Ascending aorta (tissue), 2 donors: ENCODE measurements at regions not wholly inside any gene's neighbourhood (a gene's known extent, or its start where the extent isn't known, plus 50 kb on each side); places are given as distances from the start of the nearest gene placed in this dataset.
"Not testable (repeated sequence)": the region's sequence is repeated elsewhere in the genome, so short reads cannot be mapped to it uniquely, and the experiment has no call there.

Source experiments
- DNase-seq, 2 donors: peaks; one replicate each; pipeline ENCODE4 v3.0.0-alpha.2; 2019; ENCODE audit warnings: low spot score in 2 of 2
- H3K27ac ChIP-seq, 2 donors: fragments of 200-600 bp; sonication (generic); one replicate each; pipeline ENCODE4 v1.5.1; 2016 to 2017; ENCODE audit warnings: mild to moderate bottlenecking in 1 of 2
- H3K27me3 ChIP-seq: fragments of 200-600 bp; sonication (generic); one replicate; pipeline ENCODE4 v1.5.1; 2017
- H3K36me3 ChIP-seq, 2 donors: fragments of 200-600 bp; sonication (generic); one replicate each; pipeline ENCODE4 v1.5.1; 2016
- H3K4me1 ChIP-seq, 2 donors: fragments of 200-600 bp; sonication (generic); one replicate each; pipeline ENCODE4 v1.5.1; 2016 to 2017; ENCODE audit warnings: mild to moderate bottlenecking in 1 of 2
- H3K4me3 ChIP-seq, 2 donors: fragments of 200-600 bp; sonication (generic); one replicate each; pipeline ENCODE4 v1.5.1; 2016 to 2017; ENCODE audit warnings: mild to moderate bottlenecking in 1 of 2
- H3K9me3 ChIP-seq, 2 donors: fragments of 200-600 bp; sonication (generic); one replicate each; pipeline ENCODE4 v1.5.1; 2016
- intact Hi-C: fragments of 100-400 bp; cut with DNase I; formaldehyde crosslinking; loops from one replicate; pipeline ENCODE4 v1.15.1; 2023
- TF ChIP-seq, protein P1 (sequence below), 3 experiments: fragments of 200-600 bp in 2 of 3; fragments of 450-650 bp in 1 of 3; sonication (generic) in 2 of 3; IDR thresholded peaks; one replicate each; pipeline ENCODE4 v1.5.1; 2016 to 2019; ENCODE audit warnings: antibody characterized with exemption in 3 of 3, mild to moderate bottlenecking in 1 of 3, moderate library complexity in 1 of 3

DNA sequence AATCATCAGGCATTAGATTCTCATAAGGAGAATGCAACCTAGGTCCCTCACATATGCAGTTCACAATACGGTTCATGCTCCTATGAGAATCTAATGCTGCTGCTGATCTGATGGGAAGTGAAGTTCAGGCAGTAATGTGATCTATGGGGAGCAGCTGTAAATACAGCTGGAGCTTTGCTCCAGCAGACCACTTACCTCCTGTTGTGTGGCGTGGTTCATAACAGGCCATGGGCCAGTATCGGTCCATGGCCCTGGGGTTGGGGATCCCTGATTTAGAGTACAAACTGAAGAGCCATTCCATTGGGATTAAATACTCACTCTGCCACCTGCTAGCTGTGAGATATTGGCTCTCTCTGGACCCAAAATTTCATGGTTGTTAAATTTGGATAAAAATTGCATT lies 244.6 kb upstream of the POGK start:
- H3K9me3 ChIP-seq: no peaks in the 10 kb centered on the region
- no peak overlapping the region for H3K4me3 ChIP-seq
- DNase-seq: no peak
- H3K4me1 ChIP-seq: no peaks in the 10 kb centered on the region
- intact Hi-C loops: no loop called here
- H3K27ac ChIP-seq: no peak overlapping the region
- no peaks in the 10 kb centered on the region for H3K36me3 ChIP-seq
- TF ChIP-seq, protein P1, sequence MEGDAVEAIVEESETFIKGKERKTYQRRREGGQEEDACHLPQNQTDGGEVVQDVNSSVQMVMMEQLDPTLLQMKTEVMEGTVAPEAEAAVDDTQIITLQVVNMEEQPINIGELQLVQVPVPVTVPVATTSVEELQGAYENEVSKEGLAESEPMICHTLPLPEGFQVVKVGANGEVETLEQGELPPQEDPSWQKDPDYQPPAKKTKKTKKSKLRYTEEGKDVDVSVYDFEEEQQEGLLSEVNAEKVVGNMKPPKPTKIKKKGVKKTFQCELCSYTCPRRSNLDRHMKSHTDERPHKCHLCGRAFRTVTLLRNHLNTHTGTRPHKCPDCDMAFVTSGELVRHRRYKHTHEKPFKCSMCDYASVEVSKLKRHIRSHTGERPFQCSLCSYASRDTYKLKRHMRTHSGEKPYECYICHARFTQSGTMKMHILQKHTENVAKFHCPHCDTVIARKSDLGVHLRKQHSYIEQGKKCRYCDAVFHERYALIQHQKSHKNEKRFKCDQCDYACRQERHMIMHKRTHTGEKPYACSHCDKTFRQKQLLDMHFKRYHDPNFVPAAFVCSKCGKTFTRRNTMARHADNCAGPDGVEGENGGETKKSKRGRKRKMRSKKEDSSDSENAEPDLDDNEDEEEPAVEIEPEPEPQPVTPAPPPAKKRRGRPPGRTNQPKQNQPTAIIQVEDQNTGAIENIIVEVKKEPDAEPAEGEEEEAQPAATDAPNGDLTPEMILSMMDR (IDR thresholded peaks at IDR 0.05): no peak
- H3K27me3 ChIP-seq: no peaks in the 10 kb centered on the region

DNA sequence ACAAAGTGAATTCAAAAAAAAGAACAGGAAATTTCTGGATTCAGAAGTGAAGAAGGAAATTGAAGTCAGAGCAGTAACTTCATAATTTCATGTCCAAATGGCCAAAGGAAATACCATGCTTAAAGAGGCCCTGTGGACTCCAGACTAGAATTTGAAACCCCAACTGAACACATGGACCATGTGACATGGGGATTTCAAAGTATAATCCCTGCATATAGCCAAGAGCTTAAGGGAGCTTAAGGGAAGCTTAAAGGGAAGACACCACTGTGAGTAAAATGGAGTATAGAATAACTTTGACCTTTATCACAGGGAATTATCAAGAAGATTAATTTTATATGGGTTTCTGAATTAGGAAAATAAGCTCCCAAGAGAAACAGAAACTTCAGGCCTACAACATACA lies 241.8 kb upstream of the POGK start:
- H3K36me3 ChIP-seq: no peaks in the 10 kb centered on the region
- no peak for DNase-seq
- no peaks in the 10 kb centered on the region for H3K27me3 ChIP-seq
- no peak overlapping the region for H3K27ac ChIP-seq
- TF ChIP-seq, protein P1 (IDR thresholded peaks at IDR 0.05): no peak
- H3K4me1 ChIP-seq: no peaks in the 10 kb centered on the region
- no peaks in the 10 kb centered on the region for H3K9me3 ChIP-seq
- no peak overlapping the region for H3K4me3 ChIP-seq
- intact Hi-C loops: no loop called here

GRCh38 chr1:166600574-166600973 lies 238.7 kb upstream of the POGK start:
- TF ChIP-seq, protein P1 (IDR thresholded peaks at IDR 0.05): no peak
- intact Hi-C loops: no loop called here
- Histone ChIP-seq H3K27me3 (no peaks in the 10 kb centered on the region), H3K36me3 (no peaks in the 10 kb centered on the region), H3K27ac (no peak overlapping the region), H3K9me3 (no peaks in the 10 kb centered on the region), H3K4me1 (no peaks in the 10 kb centered on the region), H3K4me3 (no peak overlapping the region)
- DNase-seq: no peak

DNA sequence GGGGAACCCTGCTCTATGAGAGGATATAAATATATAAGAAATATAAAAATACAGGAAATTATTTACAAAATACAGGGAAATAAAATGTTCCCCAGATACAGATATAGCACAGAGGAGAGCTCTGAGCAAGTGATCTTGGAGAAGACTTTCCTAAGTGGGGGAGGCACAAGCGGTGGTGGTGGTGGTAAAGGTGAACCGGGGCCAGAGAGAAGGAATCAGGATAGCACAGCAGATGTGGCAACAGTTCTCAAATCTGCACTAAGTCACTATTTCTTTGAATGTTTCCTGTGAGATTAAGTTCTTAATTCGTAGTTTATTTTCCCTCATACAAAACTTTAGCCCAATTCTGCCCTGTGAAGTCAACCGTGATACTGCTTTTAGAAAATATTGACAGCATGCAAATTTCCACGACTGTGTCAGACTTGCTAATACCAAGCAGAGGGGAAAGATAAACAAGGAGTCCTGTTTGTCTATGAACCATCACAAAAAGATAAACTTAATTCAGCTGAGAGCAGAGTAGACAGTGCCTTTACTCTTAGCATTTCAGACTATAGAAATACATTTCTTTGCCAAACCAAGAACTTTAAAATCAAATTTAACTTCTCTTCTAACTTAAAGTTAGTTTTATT lies 237.5 kb upstream of the POGK start:
- H3K4me3 ChIP-seq: no peak overlapping the region
- H3K9me3 ChIP-seq: no peaks in the 10 kb centered on the region
- intact Hi-C loops: no loop called here
- no peak overlapping the region for H3K27ac ChIP-seq
- TF ChIP-seq, protein P1 (IDR thresholded peaks at IDR 0.05): no peak
- H3K27me3 ChIP-seq: no peaks in the 10 kb centered on the region
- no peak for DNase-seq
- no peaks in the 10 kb centered on the region for H3K4me1 ChIP-seq
- H3K36me3 ChIP-seq: no peaks in the 10 kb centered on the region

DNA sequence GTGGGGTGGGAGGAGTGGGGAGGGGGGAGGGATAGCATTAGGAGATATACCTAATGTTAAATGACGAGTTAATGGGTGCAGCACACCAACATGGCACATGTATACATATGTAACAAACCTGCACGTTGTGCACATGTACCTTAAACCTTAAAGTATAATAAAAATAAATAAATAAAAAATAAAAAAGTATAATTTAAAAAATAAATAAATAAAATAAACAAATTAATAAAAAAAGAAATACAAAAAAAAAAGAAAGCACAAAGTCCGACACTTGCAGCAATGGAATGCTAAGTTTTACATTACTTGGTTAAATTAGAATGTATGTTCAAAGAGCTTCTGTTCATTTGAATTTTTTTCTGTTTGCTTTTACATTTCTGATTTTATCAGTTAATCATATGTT lies 236.5 kb upstream of the POGK start:
- H3K9me3 ChIP-seq, intact Hi-C loops, H3K36me3 ChIP-seq, H3K27me3 ChIP-seq, H3K27ac ChIP-seq, H3K4me1 ChIP-seq, DNase-seq, H3K4me3 ChIP-seq: not testable (repeated sequence)

- DNase-seq: no peak
- intact Hi-C loops: no loop called here
- no peaks in the 10 kb centered on the region for H3K9me3 ChIP-seq
Measured at GRCh38 chr1:166603296-166603695, 236.0 kb upstream of the POGK start.

More at GRCh38 chr1:166603296-166603695, 236.0 kb upstream of the POGK start:
- H3K27ac ChIP-seq: no peak overlapping the region
- no peaks in the 10 kb centered on the region for H3K4me1 ChIP-seq
- H3K4me3 ChIP-seq: no peak overlapping the region
- no peaks in the 10 kb centered on the region for H3K36me3 ChIP-seq
- H3K27me3 ChIP-seq: no peaks in the 10 kb centered on the region
- TF ChIP-seq, protein P1 (IDR thresholded peaks at IDR 0.05): no peak
